DND-41 (cell line): ENCODE measurements at regions not wholly inside any gene's neighbourhood (a gene's known extent, or its start where the extent isn't known, plus 50 kb on each side); places are given as distances from the start of the nearest gene placed in this dataset.

Source experiments
- ATAC-seq: fragments of 200-7000 bp; cut with Tn5 transposase; 3 replicates; pipeline ENCODE4 v1.9.1; 2021; ENCODE audit warnings: low read depth; ENCODE audit not compliant: insufficient read depth
- DNase-seq: peaks from one replicate; pipeline ENCODE4 v3.0.0-alpha.2; 2020
- H2AFZ ChIP-seq: 2 replicates; pipeline ENCODE4 v1.6.0; 2012; ENCODE audit warnings: low read depth, low read length
- H3K27ac ChIP-seq: 2 replicates; pipeline ENCODE4 v1.5.1; 2012; ENCODE audit warnings: low read length, inconsistent platforms
- H3K27me3 ChIP-seq: fragments of 200-600 bp; sonication (generic); 2 replicates; pipeline ENCODE4 v1.6.0; 2012; ENCODE audit warnings: low read length, mild to moderate bottlenecking, inconsistent platforms; ENCODE audit not compliant: insufficient read depth, poor library complexity
- H3K36me3 ChIP-seq: 2 replicates; pipeline ENCODE4 v1.5.1; 2012; ENCODE audit warnings: low read length, inconsistent platforms; ENCODE audit not compliant: insufficient read depth
- H3K4me1 ChIP-seq: 2 replicates; pipeline ENCODE4 v1.5.1; 2012; ENCODE audit warnings: mild to moderate bottlenecking, low read length; ENCODE audit not compliant: insufficient read depth
- H3K4me2 ChIP-seq: 2 replicates; pipeline ENCODE4 v1.6.0; 2012; ENCODE audit warnings: mild to moderate bottlenecking, moderate library complexity, low read length, inconsistent platforms; ENCODE audit not compliant: insufficient read depth
- H3K4me3 ChIP-seq, 2 experiments: fragments of 200-600 bp in 1 of 2; shearing (Covaris generic) in 1 of 2; 2 replicates each; pipeline ENCODE4 v1.5.1; 2012 to 2016; ENCODE audit warnings: inconsistent platforms in 2 of 2, low read length in 2 of 2, mild to moderate bottlenecking in 2 of 2, low read depth in 1 of 2, moderate library complexity in 1 of 2
- H3K79me2 ChIP-seq: 2 replicates; pipeline ENCODE4 v1.6.0; 2012; ENCODE audit warnings: low read length, inconsistent platforms; ENCODE audit not compliant: insufficient read depth
- H3K9ac ChIP-seq: 2 replicates; pipeline ENCODE4 v1.6.0; 2012; ENCODE audit warnings: low read depth, mild to moderate bottlenecking, inconsistent platforms, low read length, moderate library complexity
- H3K9me3 ChIP-seq: 2 replicates; pipeline ENCODE4 v1.5.1; 2012; ENCODE audit warnings: low read length, moderate library complexity, mild to moderate bottlenecking, inconsistent platforms; ENCODE audit not compliant: insufficient read depth, severe bottlenecking
- H4K20me1 ChIP-seq: 2 replicates; pipeline ENCODE4 v1.6.0; 2012; ENCODE audit warnings: low read length; ENCODE audit not compliant: insufficient read depth
- EZH2 ChIP-seq: IDR thresholded peaks from 3 replicates; pipeline ENCODE4 v1.6.1; 2012; ENCODE audit warnings: borderline replicate concordance, low read depth, mild to moderate bottlenecking, moderate library complexity, low read length, inconsistent platforms; ENCODE audit not compliant: severe bottlenecking
- TF ChIP-seq, protein P1 (sequence below): IDR thresholded peaks from 2 replicates; pipeline ENCODE4 v1.5.1; 2012; ENCODE audit warnings: borderline replicate concordance, low read length, moderate library complexity, mild to moderate bottlenecking; ENCODE audit not compliant: poor library complexity, severe bottlenecking; ENCODE audit errors: extremely low read depth

DNA sequence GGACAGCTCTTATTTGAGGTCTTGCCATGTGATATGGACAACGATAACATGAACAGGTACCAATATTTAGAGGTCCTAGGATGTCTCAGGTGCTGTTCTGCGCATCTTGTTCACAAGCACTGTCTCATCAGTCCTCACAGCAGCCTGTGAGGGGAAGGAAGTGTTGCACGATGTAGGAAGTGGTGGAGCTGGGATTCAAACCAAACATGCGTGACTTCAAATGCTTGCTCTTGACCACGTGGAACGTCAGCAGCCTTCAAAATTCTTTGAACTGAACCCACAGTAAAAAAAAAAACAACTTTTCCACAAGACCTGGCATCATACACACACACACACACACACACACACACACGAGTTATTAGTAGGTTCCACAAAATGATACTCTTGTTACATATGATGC lies 153.4 kb upstream of the SMAD3 start:
- Histone ChIP-seq H3K4me3 (no peak overlapping the region), H3K79me2 (no peaks in the 10 kb centered on the region), H3K9ac (no peak overlapping the region), H3K27me3 (no peaks in the 10 kb centered on the region), H3K9me3 (no peaks in the 10 kb centered on the region), H3K36me3 (no peaks in the 10 kb centered on the region), H3K27ac (no peak overlapping the region), H4K20me1 (no peaks in the 10 kb centered on the region), H3K4me1 (no peaks in the 10 kb centered on the region), H3K4me2 (no peak overlapping the region), H2AFZ (no peak overlapping the region)
- DNase-seq (peak; percentile 33), ATAC-seq (peak; percentile 54; the same call in 1 of the 3 replicates)
- no peak for TF ChIP-seq EZH2
- TF ChIP-seq, protein P1, sequence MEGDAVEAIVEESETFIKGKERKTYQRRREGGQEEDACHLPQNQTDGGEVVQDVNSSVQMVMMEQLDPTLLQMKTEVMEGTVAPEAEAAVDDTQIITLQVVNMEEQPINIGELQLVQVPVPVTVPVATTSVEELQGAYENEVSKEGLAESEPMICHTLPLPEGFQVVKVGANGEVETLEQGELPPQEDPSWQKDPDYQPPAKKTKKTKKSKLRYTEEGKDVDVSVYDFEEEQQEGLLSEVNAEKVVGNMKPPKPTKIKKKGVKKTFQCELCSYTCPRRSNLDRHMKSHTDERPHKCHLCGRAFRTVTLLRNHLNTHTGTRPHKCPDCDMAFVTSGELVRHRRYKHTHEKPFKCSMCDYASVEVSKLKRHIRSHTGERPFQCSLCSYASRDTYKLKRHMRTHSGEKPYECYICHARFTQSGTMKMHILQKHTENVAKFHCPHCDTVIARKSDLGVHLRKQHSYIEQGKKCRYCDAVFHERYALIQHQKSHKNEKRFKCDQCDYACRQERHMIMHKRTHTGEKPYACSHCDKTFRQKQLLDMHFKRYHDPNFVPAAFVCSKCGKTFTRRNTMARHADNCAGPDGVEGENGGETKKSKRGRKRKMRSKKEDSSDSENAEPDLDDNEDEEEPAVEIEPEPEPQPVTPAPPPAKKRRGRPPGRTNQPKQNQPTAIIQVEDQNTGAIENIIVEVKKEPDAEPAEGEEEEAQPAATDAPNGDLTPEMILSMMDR: no peak

DNA sequence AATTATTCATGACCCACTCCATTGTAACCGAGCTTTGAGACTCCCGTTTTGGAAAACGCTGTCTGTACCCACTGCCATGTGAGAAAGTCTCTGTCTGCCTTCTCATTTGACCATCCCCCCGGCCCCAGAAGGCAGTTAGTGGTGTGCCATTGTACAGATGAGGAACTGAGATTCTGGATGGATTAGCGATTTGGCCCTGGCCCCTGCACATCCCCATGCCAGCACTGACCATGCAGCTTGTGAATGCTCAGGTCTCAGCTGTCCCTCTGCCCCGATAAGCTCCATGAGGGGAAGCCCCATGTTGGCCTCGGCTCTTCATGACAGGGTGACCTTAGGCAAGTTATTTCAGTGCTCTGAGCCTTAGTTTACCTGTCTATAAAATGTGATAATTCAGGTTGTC lies 153.0 kb upstream of the SMAD3 start:
- Histone ChIP-seq H3K4me2 (no peak overlapping the region), H3K27ac (no peak overlapping the region), H3K9me3 (no peaks in the 10 kb centered on the region), H3K36me3 (no peaks in the 10 kb centered on the region), H3K9ac (no peak overlapping the region), H3K79me2 (no peaks in the 10 kb centered on the region), H2AFZ (no peak overlapping the region), H3K27me3 (no peaks in the 10 kb centered on the region), H3K4me1 (no peaks in the 10 kb centered on the region), H4K20me1 (no peaks in the 10 kb centered on the region), H3K4me3 (no peak overlapping the region)
- ATAC-seq (no peak), DNase-seq (no peak)
- TF ChIP-seq EZH2: no peak
- TF ChIP-seq, protein P1: no peak

DNA sequence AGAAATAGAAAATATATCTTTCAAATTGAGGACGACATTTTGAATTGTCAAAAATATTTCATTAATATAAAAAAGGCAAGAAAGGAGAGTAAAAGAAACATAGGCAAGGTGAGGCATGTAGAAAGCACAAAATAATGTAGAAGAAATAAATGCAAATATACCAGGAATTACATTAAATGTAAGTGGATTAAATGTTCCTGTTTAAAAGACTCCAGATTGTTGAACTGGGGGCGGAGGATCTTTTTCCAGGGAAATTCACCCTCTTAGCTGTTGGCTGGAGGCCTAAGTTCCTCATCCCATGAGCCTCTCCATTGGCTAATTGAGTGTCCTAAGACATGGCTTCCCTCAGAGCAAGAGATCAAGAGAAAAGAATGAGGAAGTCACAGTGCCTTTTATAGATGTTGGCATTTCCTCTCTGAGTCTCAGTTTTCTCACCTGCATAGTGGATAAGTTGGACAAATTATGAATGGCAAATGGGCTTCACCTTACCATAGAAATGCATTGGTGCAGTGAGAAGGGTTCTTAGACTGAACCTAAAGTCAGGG lies 147.4 kb upstream of the SMAD3 start:
- Histone ChIP-seq H3K4me2 (no peak overlapping the region), H3K4me1 (no peaks in the 10 kb centered on the region), H3K9me3 (peaks cover 16% of the 10 kb centered on the region), H3K27me3 (no peaks in the 10 kb centered on the region), H3K4me3 (no peak overlapping the region), H4K20me1 (no peaks in the 10 kb centered on the region), H3K9ac (no peak overlapping the region), H3K79me2 (no peaks in the 10 kb centered on the region), H3K27ac (no peak overlapping the region), H2AFZ (no peak overlapping the region), H3K36me3 (no peaks in the 10 kb centered on the region)
- TF ChIP-seq EZH2: no peak
- TF ChIP-seq, protein P1: no peak
- DNase-seq (no peak), ATAC-seq (no peak)

DNA sequence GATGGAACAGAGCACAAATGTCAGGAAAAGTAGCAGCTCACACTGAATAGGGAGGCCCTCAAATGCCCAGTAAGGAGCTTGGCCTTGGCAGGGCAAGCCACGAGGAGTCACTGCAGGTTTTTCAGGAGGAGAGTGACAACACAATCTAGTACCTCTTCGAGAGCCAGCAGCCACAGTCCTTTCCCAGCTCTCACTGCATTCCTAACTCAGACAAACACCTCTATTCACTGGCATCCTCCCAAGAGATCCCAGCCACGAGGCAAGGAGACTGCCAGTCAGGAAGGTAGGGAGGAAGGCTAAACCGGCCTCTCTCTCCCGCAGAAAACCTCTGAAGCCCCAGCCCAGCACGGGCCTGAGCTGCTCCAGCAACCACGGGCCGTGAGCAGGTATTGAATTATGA lies 146.0 kb upstream of the SMAD3 start:
- H3K79me2 ChIP-seq: no peaks in the 10 kb centered on the region
- ATAC-seq (no peak), DNase-seq (no peak)
- H3K4me2 ChIP-seq: no peak overlapping the region
- H2AFZ ChIP-seq: no peak overlapping the region
- H3K36me3 ChIP-seq: no peaks in the 10 kb centered on the region
- H4K20me1 ChIP-seq: no peaks in the 10 kb centered on the region
- no peaks in the 10 kb centered on the region for H3K4me1 ChIP-seq
- TF ChIP-seq, protein P1: no peak
- no peak for TF ChIP-seq EZH2
- H3K4me3 ChIP-seq: no peak overlapping the region
- no peak overlapping the region for H3K9ac ChIP-seq
- peaks cover 18% of the 10 kb centered on the region for H3K9me3 ChIP-seq
- H3K27ac ChIP-seq: no peak overlapping the region
- H3K27me3 ChIP-seq: no peaks in the 10 kb centered on the region
